ENCODE measurements at regions not wholly inside any gene's neighbourhood (a gene's known extent, or its start where the extent isn't known, plus 50 kb on each side); places are given as distances from the start of the nearest gene placed in this dataset.
"Not testable (repeated sequence)": the region's sequence is repeated elsewhere in the genome, so short reads cannot be mapped to it uniquely, and the experiment has no call there.

GRCh38 chr1:164443166-164443565 is 115.8 kb upstream of the PBX1 start:
- DNase-seq: no peak
- H3K36me3 ChIP-seq (replicated peaks): no peaks in the 10 kb centered on the region
- TF ChIP-seq CTCF (IDR thresholded peaks at IDR 0.05; ENCODE audit: low read depth, low read length, missing control alignments): no peak
- no peaks in the 10 kb centered on the region for H3K27me3 ChIP-seq (replicated peaks)
- in situ Hi-C loops (cut with HindIII; ENCODE audit: low pct_ligation_motif_present, low sequenced_read_pairs): no loop called here
- H3K4me3 ChIP-seq (ENCODE audit: low read depth, low read length): no peak overlapping the region
- H3K27ac ChIP-seq: no peak overlapping the region

GRCh38 chr1:164443836-164444235 is 115.1 kb upstream of the PBX1 start:
- no peak overlapping the region for H3K27ac ChIP-seq
- H3K27me3 ChIP-seq (replicated peaks): no peaks in the 10 kb centered on the region
- H3K36me3 ChIP-seq (replicated peaks): no peaks in the 10 kb centered on the region
- TF ChIP-seq CTCF (IDR thresholded peaks at IDR 0.05; ENCODE audit: low read depth, low read length, missing control alignments): no peak
- in situ Hi-C loops (cut with HindIII; ENCODE audit: low pct_ligation_motif_present, low sequenced_read_pairs): no loop called here
- H3K4me3 ChIP-seq (ENCODE audit: low read depth, low read length): no peak overlapping the region
- no peak for DNase-seq

- DNase-seq: no peak
Measured at GRCh38 chr1:164446020-164446419, 113.0 kb upstream of the PBX1 start.

GRCh38 chr1:164452549-164452948 is 106.4 kb upstream of the PBX1 start:
- Histone ChIP-seq H3K27me3 (replicated peaks) (no peaks in the 10 kb centered on the region), H3K4me3 (ENCODE audit: low read depth, low read length) (no peak overlapping the region), H3K36me3 (replicated peaks) (no peaks in the 10 kb centered on the region), H3K27ac (no peak overlapping the region)
- in situ Hi-C loops (cut with HindIII; ENCODE audit: low pct_ligation_motif_present, low sequenced_read_pairs): no loop called here
- DNase-seq: peak; percentile 4
- TF ChIP-seq CTCF (IDR thresholded peaks at IDR 0.05; ENCODE audit: low read depth, low read length, missing control alignments): no peak

More at GRCh38 chr1:164446020-164446419, 113.0 kb upstream of the PBX1 start:
- H3K27ac ChIP-seq: no peak overlapping the region
- H3K4me3 ChIP-seq (ENCODE audit: low read depth, low read length): no peak overlapping the region
- TF ChIP-seq CTCF (IDR thresholded peaks at IDR 0.05; ENCODE audit: low read depth, low read length, missing control alignments): no peak
- no peaks in the 10 kb centered on the region for H3K27me3 ChIP-seq (replicated peaks)
- in situ Hi-C loops (cut with HindIII; ENCODE audit: low pct_ligation_motif_present, low sequenced_read_pairs): no loop called here
- no peaks in the 10 kb centered on the region for H3K36me3 ChIP-seq (replicated peaks)

GRCh38 chr1:164456272-164456671 is 102.7 kb upstream of the PBX1 start:
- in situ Hi-C loops (cut with HindIII; ENCODE audit: low pct_ligation_motif_present, low sequenced_read_pairs): no loop called here
- TF ChIP-seq CTCF (IDR thresholded peaks at IDR 0.05; ENCODE audit: low read depth, low read length, missing control alignments): no peak

GRCh38 chr1:164459176-164459575 is 99.8 kb upstream of the PBX1 start:
- H3K27ac ChIP-seq; H3K27me3 ChIP-seq (replicated peaks); in situ Hi-C loops (cut with HindIII; ENCODE audit: low pct_ligation_motif_present, low sequenced_read_pairs): not testable (repeated sequence)

More at GRCh38 chr1:164456272-164456671, 102.7 kb upstream of the PBX1 start:
- no peaks in the 10 kb centered on the region for H3K27me3 ChIP-seq (replicated peaks)
- no peaks in the 10 kb centered on the region for H3K36me3 ChIP-seq (replicated peaks)
- DNase-seq: no peak
- no peak overlapping the region for H3K4me3 ChIP-seq (ENCODE audit: low read depth, low read length)
- H3K27ac ChIP-seq: no peak overlapping the region

More at GRCh38 chr1:164459176-164459575, 99.8 kb upstream of the PBX1 start:
- H3K36me3 ChIP-seq (replicated peaks); H3K4me3 ChIP-seq (ENCODE audit: low read depth, low read length); DNase-seq: not testable (repeated sequence)
